ENCODE measurements at regions not wholly inside any gene's neighbourhood (a gene's known extent, or its start where the extent isn't known, plus 50 kb on each side); places are given as distances from the start of the nearest gene placed in this dataset.

- DNase-seq = no peak
Observed at GRCh38 chr3:118637846-118638245, 396.8 kb downstream of the IGSF11 start.

GRCh38 chr3:118641608-118642007 lies 393.0 kb downstream of the IGSF11 start:
- DNase-seq = peak in 1 of 5 experiments; percentile 46

- DNase-seq = no peak
Observed at GRCh38 chr3:118671192-118671591, 363.5 kb downstream of the IGSF11 start.

GRCh38 chr3:118675305-118675704 lies 359.3 kb downstream of the IGSF11 start:
- no peak for DNase-seq

GRCh38 chr3:118678663-118679062 lies 356.0 kb downstream of the IGSF11 start:
- peak in 1 of 5 experiments; percentile 18 for DNase-seq

GRCh38 chr3:118682921-118683320 lies 351.7 kb downstream of the IGSF11 start:
- DNase-seq = no peak

GRCh38 chr3:118683636-118684035 lies 351.0 kb downstream of the IGSF11 start:
- no peak for DNase-seq

GRCh38 chr3:118688396-118688884 lies 346.2 kb downstream of the IGSF11 start:
- no peak for DNase-seq

GRCh38 chr3:118692416-118692815 lies 342.2 kb downstream of the IGSF11 start:
- DNase-seq = no peak

- DNase-seq = no peak
Observed at GRCh38 chr3:118705487-118706219, 329.0 kb downstream of the IGSF11 start.

GRCh38 chr3:118707991-118708390 lies 326.7 kb downstream of the IGSF11 start:
- no peak for DNase-seq

GRCh38 chr3:118710532-118710931 lies 324.1 kb downstream of the IGSF11 start:
- no peak for DNase-seq

GRCh38 chr3:118713502-118714207 lies 321.0 kb downstream of the IGSF11 start:
- no peak for DNase-seq

- DNase-seq = no peak
Observed at GRCh38 chr3:118714800-118715199, 319.8 kb downstream of the IGSF11 start.

GRCh38 chr3:118729546-118729945 lies 305.1 kb downstream of the IGSF11 start:
- DNase-seq = no peak

GRCh38 chr3:118734664-118735063 lies 300.0 kb downstream of the IGSF11 start:
- DNase-seq = no peak

GRCh38 chr3:118736107-118736506 lies 298.5 kb downstream of the IGSF11 start:
- no peak for DNase-seq

- DNase-seq = no peak
Observed at GRCh38 chr3:118740722-118741290, 293.8 kb downstream of the IGSF11 start.

- no peak for DNase-seq
Observed at GRCh38 chr3:118742760-118743159, 291.9 kb downstream of the IGSF11 start.

- no peak for DNase-seq
Observed at GRCh38 chr3:118744186-118744585, 290.5 kb downstream of the IGSF11 start.

GRCh38 chr3:118754406-118755252 lies 280.0 kb downstream of the IGSF11 start:
- no peak for DNase-seq

GRCh38 chr3:118755253-118755801 lies 279.3 kb downstream of the IGSF11 start:
- no peak for DNase-seq
